ENCODE measurements at regions not wholly inside any gene's neighbourhood (a gene's known extent, or its start where the extent isn't known, plus 50 kb on each side); places are given as distances from the start of the nearest gene placed in this dataset.

DNA sequence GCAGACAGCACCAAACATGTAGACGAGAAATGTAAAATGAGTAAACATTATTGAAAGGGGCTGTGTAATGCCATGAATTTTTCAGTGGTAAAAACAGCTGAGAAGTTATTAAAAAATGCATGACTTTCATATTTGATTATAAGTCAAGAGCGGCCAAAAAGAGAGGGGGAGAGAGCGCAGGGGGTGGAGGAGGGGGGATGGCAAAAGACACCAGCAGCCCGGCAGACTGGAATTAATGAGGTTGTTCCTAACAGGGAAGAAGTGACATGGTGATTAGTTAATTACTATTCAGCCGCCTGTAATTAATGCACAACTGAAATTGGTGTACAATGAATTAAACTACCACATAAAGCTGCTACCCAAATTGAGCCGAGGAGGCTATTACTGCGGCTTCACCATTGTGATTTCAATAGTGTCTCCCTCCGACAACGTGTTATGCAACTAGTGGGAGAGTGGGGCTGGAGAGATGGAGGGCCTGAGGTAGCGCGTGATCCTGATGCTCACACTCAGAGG is 89.1 kb upstream of the VSTM2B start:
- Histone ChIP-seq H3K9me3 (peaks cover 0 to 6% (median 0%) of the 10 kb centered on the region in 4 donors), H3K27ac (no peak overlapping the region), H3K27me3 (no peaks in the 10 kb centered on the region), H3K36me3 (no peaks in the 10 kb centered on the region), H3K4me1 (no peaks in the 10 kb centered on the region), H3K4me3 (no peak overlapping the region)
- ATAC-seq (ENCODE audit: low FRiP score in 2 of 2) (no peak), DNase-seq (no peak)
- no peak for TF ChIP-seq POLR2A (IDR thresholded peaks at IDR 0.05)
- 79 to 86% methylated on average over 11 of the region's 11 CpGs for WGBS, 2 donors

DNA sequence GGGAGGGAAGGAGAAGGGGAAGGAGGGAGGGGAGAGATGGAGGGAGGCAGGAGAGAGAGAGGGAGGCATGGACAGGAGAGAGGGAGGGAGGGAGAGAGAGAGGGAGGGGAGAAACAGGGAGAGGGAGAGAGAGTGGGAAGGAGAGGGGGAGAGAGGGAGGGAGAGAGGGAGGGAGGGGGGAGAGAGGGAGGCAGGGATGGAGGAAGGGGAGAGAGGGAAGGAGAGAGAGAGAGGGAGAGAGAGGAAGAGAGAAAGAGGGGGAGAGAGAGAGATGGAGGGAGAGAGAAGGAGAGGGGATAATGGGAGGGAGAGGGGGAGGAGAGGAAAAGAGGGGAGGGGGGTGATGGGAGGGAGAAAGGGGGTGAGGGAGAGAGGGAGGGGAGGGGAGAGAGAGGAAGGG is 86.8 kb upstream of the VSTM2B start:
- DNase-seq (no peak), ATAC-seq (ENCODE audit: low FRiP score in 2 of 2) (no peak)
- Histone ChIP-seq H3K9me3 (peaks cover 0 to 6% (median 0%) of the 10 kb centered on the region in 4 donors), H3K27me3 (no peaks in the 10 kb centered on the region), H3K4me3 (no peak overlapping the region), H3K4me1 (no peaks in the 10 kb centered on the region), H3K36me3 (no peaks in the 10 kb centered on the region), H3K27ac (no peak overlapping the region)
- TF ChIP-seq, protein P1, sequence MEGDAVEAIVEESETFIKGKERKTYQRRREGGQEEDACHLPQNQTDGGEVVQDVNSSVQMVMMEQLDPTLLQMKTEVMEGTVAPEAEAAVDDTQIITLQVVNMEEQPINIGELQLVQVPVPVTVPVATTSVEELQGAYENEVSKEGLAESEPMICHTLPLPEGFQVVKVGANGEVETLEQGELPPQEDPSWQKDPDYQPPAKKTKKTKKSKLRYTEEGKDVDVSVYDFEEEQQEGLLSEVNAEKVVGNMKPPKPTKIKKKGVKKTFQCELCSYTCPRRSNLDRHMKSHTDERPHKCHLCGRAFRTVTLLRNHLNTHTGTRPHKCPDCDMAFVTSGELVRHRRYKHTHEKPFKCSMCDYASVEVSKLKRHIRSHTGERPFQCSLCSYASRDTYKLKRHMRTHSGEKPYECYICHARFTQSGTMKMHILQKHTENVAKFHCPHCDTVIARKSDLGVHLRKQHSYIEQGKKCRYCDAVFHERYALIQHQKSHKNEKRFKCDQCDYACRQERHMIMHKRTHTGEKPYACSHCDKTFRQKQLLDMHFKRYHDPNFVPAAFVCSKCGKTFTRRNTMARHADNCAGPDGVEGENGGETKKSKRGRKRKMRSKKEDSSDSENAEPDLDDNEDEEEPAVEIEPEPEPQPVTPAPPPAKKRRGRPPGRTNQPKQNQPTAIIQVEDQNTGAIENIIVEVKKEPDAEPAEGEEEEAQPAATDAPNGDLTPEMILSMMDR (IDR thresholded peaks at IDR 0.05), result no peak
- no peak for TF ChIP-seq POLR2AphosphoS5 (IDR thresholded peaks at IDR 0.05)

DNA sequence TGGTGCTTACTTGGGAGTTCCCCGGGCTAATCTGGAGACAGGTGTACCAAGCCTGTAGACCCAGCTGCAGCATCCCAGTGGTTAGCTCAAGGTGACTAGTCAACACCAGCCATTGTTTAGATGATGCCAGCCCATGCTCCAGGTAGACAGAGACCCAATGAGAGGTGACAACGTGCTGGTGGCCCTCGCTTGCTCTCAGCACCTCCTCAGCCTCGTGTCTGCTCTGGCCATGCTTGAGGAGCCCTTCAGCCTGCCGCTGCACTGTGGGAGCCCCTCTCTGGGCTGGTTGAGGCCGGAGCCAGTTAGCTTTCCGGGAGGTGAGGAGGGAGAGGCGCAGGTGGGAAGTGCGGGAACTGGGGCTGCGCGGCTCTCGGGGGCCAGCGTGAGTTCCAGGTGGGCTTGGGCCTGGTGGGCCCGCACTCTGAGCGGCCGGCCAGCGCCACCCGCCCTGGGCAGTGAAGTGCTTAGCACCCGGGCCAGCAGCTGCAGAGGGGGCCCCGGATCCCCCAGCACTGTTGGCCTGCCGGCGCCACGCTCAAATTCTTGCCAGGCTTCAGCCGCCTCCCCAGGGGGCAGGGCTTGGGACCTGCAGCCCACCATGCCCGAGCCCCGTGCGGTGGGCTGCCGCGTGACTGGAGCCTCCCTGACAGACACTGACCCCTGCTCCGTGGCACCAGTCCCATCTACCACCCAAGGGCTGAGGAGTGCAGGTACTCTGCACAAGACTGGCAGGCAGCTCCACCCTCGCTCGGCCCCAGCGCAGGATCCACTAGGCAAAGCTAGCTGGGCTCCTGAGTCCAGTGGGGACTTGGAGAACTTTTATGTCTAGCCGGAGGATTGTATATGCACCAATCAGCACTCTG is 85.9 kb upstream of the VSTM2B start:
- Histone ChIP-seq H3K36me3 (no peaks in the 10 kb centered on the region), H3K4me3 (no peak overlapping the region), H3K4me1 (no peaks in the 10 kb centered on the region), H3K27ac (no peak overlapping the region), H3K9me3 (peaks cover 0 to 6% (median 0%) of the 10 kb centered on the region in 4 donors), H3K27me3 (no peaks in the 10 kb centered on the region)
- 84 to 86% methylated on average over 7 to 30 of the region's 34 CpGs for WGBS, 2 donors
- DNase-seq, result no peak
- TF ChIP-seq POLR2AphosphoS5 (IDR thresholded peaks at IDR 0.05), result no peak
- TF ChIP-seq POLR2A (IDR thresholded peaks at IDR 0.05), result no peak
- TF ChIP-seq EP300 (IDR thresholded peaks at IDR 0.05), result no peak
- TF ChIP-seq, protein P1 (IDR thresholded peaks at IDR 0.05), result no peak
- ATAC-seq (ENCODE audit: low FRiP score in 2 of 2), result no peak

DNA sequence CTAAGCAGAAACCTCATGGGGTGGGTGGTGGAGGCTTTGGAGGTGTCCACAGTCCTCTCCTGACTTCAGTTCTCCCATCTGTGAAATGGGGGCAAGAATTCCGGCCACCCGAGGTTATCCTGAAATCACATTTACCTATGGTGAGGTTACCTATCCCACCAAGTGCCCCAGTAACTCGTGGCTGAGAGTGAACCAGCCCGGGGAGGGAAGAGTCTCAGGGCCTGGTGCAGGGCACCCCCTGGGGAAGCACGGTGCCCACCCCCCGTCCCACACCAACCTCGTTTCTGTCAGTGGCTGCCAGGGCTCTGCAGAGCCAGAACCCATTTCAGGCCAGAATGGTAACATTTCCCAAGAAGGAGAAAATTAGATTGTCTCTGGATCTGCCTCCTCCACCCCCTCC is 83.7 kb upstream of the VSTM2B start:
- Histone ChIP-seq H3K27me3 (no peaks in the 10 kb centered on the region), H3K27ac (no peak overlapping the region), H3K4me3 (no peak overlapping the region), H3K36me3 (no peaks in the 10 kb centered on the region), H3K4me1 (no peaks in the 10 kb centered on the region), H3K9me3 (peaks cover 0 to 6% (median 0%) of the 10 kb centered on the region in 4 donors)
- TF ChIP-seq POLR2A (IDR thresholded peaks at IDR 0.05), result no peak
- no peak for TF ChIP-seq POLR2AphosphoS5 (IDR thresholded peaks at IDR 0.05)
- TF ChIP-seq, protein P1 (IDR thresholded peaks at IDR 0.05), result no peak
- no peak for TF ChIP-seq EP300 (IDR thresholded peaks at IDR 0.05)
- 78 to 84% methylated on average over 7 of the region's 7 CpGs for WGBS, 2 donors
- DNase-seq (no peak), ATAC-seq (ENCODE audit: low FRiP score in 2 of 2) (no peak)

GRCh38 chr19:29442910-29443309 is 82.9 kb upstream of the VSTM2B start:
- H3K4me3 ChIP-seq, result no peak overlapping the region
- WGBS, 2 donors, result 67 to 86% methylated on average over 1 to 5 of the region's 5 CpGs
- no peaks in the 10 kb centered on the region for H3K27me3 ChIP-seq
- no peak overlapping the region for H3K27ac ChIP-seq
- H3K4me1 ChIP-seq, result no peaks in the 10 kb centered on the region
- peak in 1 of 2 donors; percentile 31 for ATAC-seq (ENCODE audit: low FRiP score in 2 of 2)
- no peak for DNase-seq
- TF ChIP-seq EP300 (IDR thresholded peaks at IDR 0.05) (no peak), POLR2A (IDR thresholded peaks at IDR 0.05) (no peak), POLR2AphosphoS5 (IDR thresholded peaks at IDR 0.05) (no peak)
- TF ChIP-seq, protein P1 (IDR thresholded peaks at IDR 0.05), result no peak
- no peaks in the 10 kb centered on the region for H3K36me3 ChIP-seq
- peaks cover 0 to 6% (median 0%) of the 10 kb centered on the region in 4 donors for H3K9me3 ChIP-seq
